Immature natural killer cell (primary cell): ENCODE measurements at regions not wholly inside any gene's neighbourhood (a gene's known extent, or its start where the extent isn't known, plus 50 kb on each side); places are given as distances from the start of the nearest gene placed in this dataset.

Source experiments
- DNase-seq, 3 donors: peaks; one replicate each; pipeline ENCODE4 v3.0.0; 2022; ENCODE audit warnings: mixed read lengths in 1 of 3
- H3K27ac Mint-ChIP-seq, 6 donors: one replicate each; pipeline ENCODE4 v1.8.0; 2020; ENCODE audit warnings: mixed read lengths in 6 of 6, mild to moderate bottlenecking in 5 of 6, inconsistent platforms in 4 of 6, moderate library complexity in 3 of 6
- H3K27me3 Mint-ChIP-seq, 3 donors: one replicate each; pipeline ENCODE4 v1.8.0; 2020 to 2021; ENCODE audit warnings: low read depth in 3 of 3, mild to moderate bottlenecking in 3 of 3, mixed read lengths in 3 of 3, moderate library complexity in 3 of 3, inconsistent platforms in 1 of 3
- H3K36me3 Mint-ChIP-seq, 3 donors: one replicate each; pipeline ENCODE4 v1.8.0; 2020; ENCODE audit warnings: mixed read lengths in 3 of 3, inconsistent platforms in 2 of 3, mild to moderate bottlenecking in 2 of 3
- H3K4me1 Mint-ChIP-seq, 2 donors: one replicate each; pipeline ENCODE4 v1.8.0; 2020; ENCODE audit warnings: inconsistent platforms in 2 of 2, mild to moderate bottlenecking in 2 of 2, mixed read lengths in 2 of 2, moderate library complexity in 1 of 2
- H3K4me3 Mint-ChIP-seq, 5 donors: one replicate each; pipeline ENCODE4 v1.8.0; 2020; ENCODE audit warnings: mild to moderate bottlenecking in 5 of 5, mixed read lengths in 5 of 5, inconsistent platforms in 3 of 5, moderate library complexity in 3 of 5
- H3K9me3 Mint-ChIP-seq, 6 donors: one replicate each; pipeline ENCODE4 v1.8.0; 2020; ENCODE audit warnings: mild to moderate bottlenecking in 6 of 6, mixed read lengths in 6 of 6, inconsistent platforms in 4 of 6, moderate library complexity in 3 of 6

DNA sequence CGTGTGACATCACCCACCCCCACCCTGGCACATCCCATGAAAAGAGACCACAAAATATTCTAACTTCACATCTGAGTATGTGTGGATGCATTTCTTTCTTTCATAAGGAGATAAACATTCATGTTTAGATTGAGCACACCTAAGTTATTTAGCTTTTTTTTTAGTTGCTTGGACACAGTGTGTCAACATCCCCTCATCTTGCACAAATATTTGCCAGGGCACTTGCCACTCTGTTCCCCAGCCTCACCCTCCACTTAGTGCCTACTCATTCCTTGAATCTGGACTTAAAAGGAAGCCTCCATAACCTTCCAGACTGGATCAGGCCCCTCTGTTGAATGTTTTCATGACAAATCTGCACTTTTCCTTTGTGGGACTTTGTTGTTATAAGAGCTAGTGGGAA is 338.9 kb upstream of the IGFBP3 start:
- no peak overlapping the region for H3K27ac Mint-ChIP-seq
- DNase-seq, result no peak
- H3K9me3 Mint-ChIP-seq, result peaks cover 9 to 46% (median 25%) of the 10 kb centered on the region in 6 donors
- peaks cover 0 to 6% (median 1%) of the 10 kb centered on the region in 3 donors for H3K27me3 Mint-ChIP-seq
- no peak overlapping the region for H3K4me3 Mint-ChIP-seq
- H3K36me3 Mint-ChIP-seq, result no peaks in the 10 kb centered on the region
- H3K4me1 Mint-ChIP-seq, result no peaks in the 10 kb centered on the region

DNA sequence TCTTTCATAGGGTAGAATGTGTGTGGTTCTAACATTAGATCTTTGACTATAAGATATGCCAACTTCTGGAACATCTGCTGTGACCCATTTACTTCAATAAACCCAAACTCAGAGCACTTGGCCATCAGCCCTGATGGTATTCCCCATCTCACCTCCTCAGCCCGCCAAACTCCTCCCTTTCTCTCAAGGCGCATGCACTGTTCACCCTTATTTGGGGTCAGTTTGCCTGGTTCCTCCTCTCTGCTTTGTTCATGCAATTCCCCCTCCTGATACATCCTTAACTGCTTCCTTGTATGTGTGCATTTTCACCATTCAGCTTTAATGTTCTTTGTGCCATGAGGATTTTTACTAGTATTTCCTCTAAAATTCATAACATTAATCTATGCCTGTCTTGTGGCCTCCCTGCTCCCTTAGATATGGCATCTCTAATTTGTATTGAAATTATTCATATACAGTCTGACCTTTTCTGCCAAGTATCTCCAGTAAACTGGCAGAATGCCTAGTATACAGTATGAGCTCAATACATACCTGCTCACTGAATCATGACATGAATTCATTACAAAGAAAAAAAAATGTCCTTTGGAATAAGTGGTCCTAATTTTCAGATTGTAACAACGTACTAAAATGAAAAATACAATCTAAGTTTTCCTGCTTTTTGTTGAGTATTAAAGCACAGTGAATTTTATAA is 336.8 kb upstream of the IGFBP3 start:
- H3K4me3 Mint-ChIP-seq, result no peak overlapping the region
- no peak overlapping the region for H3K27ac Mint-ChIP-seq
- peaks cover 9 to 37% (median 25%) of the 10 kb centered on the region in 6 donors for H3K9me3 Mint-ChIP-seq
- no peaks in the 10 kb centered on the region for H3K4me1 Mint-ChIP-seq
- no peaks in the 10 kb centered on the region for H3K36me3 Mint-ChIP-seq
- H3K27me3 Mint-ChIP-seq, result peaks cover 0 to 6% (median 1%) of the 10 kb centered on the region in 3 donors
- DNase-seq, result no peak

GRCh38 chr7:46256870-46257661 is 336.0 kb upstream of the IGFBP3 start:
- Mint-ChIP-seq H3K9me3 (peaks cover 8 to 30% (median 23%) of the 10 kb centered on the region in 6 donors), H3K36me3 (no peaks in the 10 kb centered on the region), H3K4me3 (no peak overlapping the region), H3K4me1 (no peaks in the 10 kb centered on the region), H3K27ac (no peak overlapping the region), H3K27me3 (peaks cover 0 to 6% (median 1%) of the 10 kb centered on the region in 3 donors)
- no peak for DNase-seq

DNA sequence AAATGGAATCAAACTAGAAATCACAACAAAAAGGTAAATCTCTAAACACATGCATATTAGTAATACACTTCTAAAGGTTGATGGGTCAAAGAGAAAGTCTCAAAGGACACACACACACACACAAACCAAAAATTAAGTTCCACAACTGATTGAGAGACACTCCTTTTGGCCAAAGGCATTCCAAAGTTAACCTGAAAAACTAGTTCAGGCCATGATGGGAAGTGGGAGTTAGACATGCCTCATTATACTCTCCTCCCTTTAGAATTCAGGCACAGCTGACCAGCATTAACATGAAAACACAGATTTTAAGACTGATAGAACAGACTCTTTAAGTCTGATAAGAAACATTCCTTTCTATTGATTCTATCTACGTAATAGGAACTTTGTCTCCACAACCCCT is 332.4 kb upstream of the IGFBP3 start:
- Mint-ChIP-seq H3K4me1 (no peaks in the 10 kb centered on the region), H3K27ac (no peak overlapping the region), H3K36me3 (no peaks in the 10 kb centered on the region), H3K4me3 (no peak overlapping the region), H3K9me3 (peaks cover 0 to 11% (median 4%) of the 10 kb centered on the region in 6 donors), H3K27me3 (peaks cover 0 to 1% (median 0%) of the 10 kb centered on the region in 3 donors)
- no peak for DNase-seq

GRCh38 chr7:46247664-46248063 is 326.6 kb upstream of the IGFBP3 start:
- DNase-seq, result no peak
- Mint-ChIP-seq H3K36me3 (no peaks in the 10 kb centered on the region), H3K27me3 (peaks cover 0 to 3% (median 3%) of the 10 kb centered on the region in 3 donors), H3K9me3 (peaks cover 0 to 18% (median 3%) of the 10 kb centered on the region in 6 donors), H3K4me1 (no peaks in the 10 kb centered on the region), H3K27ac (no peak overlapping the region), H3K4me3 (no peak overlapping the region)

- peaks cover 3% of the 10 kb centered on the region in 3 donors for H3K27me3 Mint-ChIP-seq
Observed at GRCh38 chr7:46245586-46246111, 324.6 kb upstream of the IGFBP3 start.

GRCh38 chr7:46244757-46245156 is 323.7 kb upstream of the IGFBP3 start:
- no peak overlapping the region for H3K4me3 Mint-ChIP-seq
- H3K9me3 Mint-ChIP-seq, result peaks cover 0 to 16% (median 1%) of the 10 kb centered on the region in 6 donors
- H3K27ac Mint-ChIP-seq, result no peak overlapping the region
- DNase-seq, result no peak
- H3K36me3 Mint-ChIP-seq, result no peaks in the 10 kb centered on the region
- peaks cover 3% of the 10 kb centered on the region in 3 donors for H3K27me3 Mint-ChIP-seq
- H3K4me1 Mint-ChIP-seq, result no peaks in the 10 kb centered on the region

More at GRCh38 chr7:46245586-46246111, 324.6 kb upstream of the IGFBP3 start:
- DNase-seq, result no peak
- Mint-ChIP-seq H3K4me1 (no peaks in the 10 kb centered on the region), H3K4me3 (no peak overlapping the region), H3K9me3 (peaks cover 0 to 16% (median 1%) of the 10 kb centered on the region in 6 donors), H3K36me3 (no peaks in the 10 kb centered on the region), H3K27ac (no peak overlapping the region)

- Mint-ChIP-seq H3K9me3 (peaks cover 0 to 10% (median 1%) of the 10 kb centered on the region in 6 donors), H3K36me3 (no peaks in the 10 kb centered on the region), H3K4me1 (no peaks in the 10 kb centered on the region), H3K27me3 (peaks cover 2 to 3% (median 3%) of the 10 kb centered on the region in 3 donors), H3K4me3 (no peak overlapping the region), H3K27ac (no peak overlapping the region)
- DNase-seq, result no peak
Observed at GRCh38 chr7:46243406-46243805, 322.3 kb upstream of the IGFBP3 start.

- H3K4me3 Mint-ChIP-seq, result no peak overlapping the region
- peaks cover 0 to 10% (median under 1%) of the 10 kb centered on the region in 6 donors for H3K9me3 Mint-ChIP-seq
- H3K27me3 Mint-ChIP-seq, result peaks cover 2 to 3% (median 3%) of the 10 kb centered on the region in 3 donors
- no peak for DNase-seq
- H3K4me1 Mint-ChIP-seq, result no peaks in the 10 kb centered on the region
- no peaks in the 10 kb centered on the region for H3K36me3 Mint-ChIP-seq
- H3K27ac Mint-ChIP-seq, result no peak overlapping the region
Observed at GRCh38 chr7:46239846-46240245, 318.8 kb upstream of the IGFBP3 start.

GRCh38 chr7:46237466-46237865 is 316.4 kb upstream of the IGFBP3 start:
- H3K9me3 Mint-ChIP-seq, result peaks cover 0 to 2% (median 0%) of the 10 kb centered on the region in 6 donors

GRCh38 chr7:46233585-46234329 is 312.7 kb upstream of the IGFBP3 start:
- Mint-ChIP-seq H3K36me3 (no peaks in the 10 kb centered on the region), H3K4me3 (no peak overlapping the region), H3K4me1 (no peaks in the 10 kb centered on the region), H3K27me3 (peaks cover 0 to 6% (median 1%) of the 10 kb centered on the region in 3 donors), H3K9me3 (peaks cover 0 to 8% (median 2%) of the 10 kb centered on the region in 6 donors), H3K27ac (no peak overlapping the region)
- DNase-seq, result no peak

More at GRCh38 chr7:46237466-46237865, 316.4 kb upstream of the IGFBP3 start:
- Mint-ChIP-seq H3K4me3 (no peak overlapping the region), H3K36me3 (no peaks in the 10 kb centered on the region), H3K27ac (no peak overlapping the region), H3K4me1 (no peaks in the 10 kb centered on the region), H3K27me3 (peaks cover 0 to 2% (median 1%) of the 10 kb centered on the region in 3 donors)
- DNase-seq, result no peak

DNA sequence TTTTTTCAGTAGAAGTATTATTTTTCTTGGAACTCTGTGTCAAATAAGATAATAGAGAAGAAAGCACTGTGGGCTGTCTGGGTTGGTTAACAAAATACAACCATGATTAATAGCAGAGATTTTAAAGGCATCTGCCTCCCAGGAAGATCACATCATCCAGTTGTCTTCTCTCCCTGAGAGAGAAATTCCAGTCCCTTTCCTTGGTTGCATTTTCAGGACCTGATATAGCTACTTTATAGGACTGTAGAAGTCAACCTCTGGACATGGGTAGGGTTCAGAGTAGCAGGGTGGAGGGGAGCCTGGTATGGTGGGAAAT is 309.9 kb upstream of the IGFBP3 start:
- no peak for DNase-seq
- Mint-ChIP-seq H3K36me3 (no peaks in the 10 kb centered on the region), H3K4me1 (no peaks in the 10 kb centered on the region), H3K4me3 (no peak overlapping the region), H3K9me3 (peaks cover 0 to 8% (median 2%) of the 10 kb centered on the region in 6 donors), H3K27me3 (peaks cover 0 to 6% (median 1%) of the 10 kb centered on the region in 3 donors), H3K27ac (no peak overlapping the region)

DNA sequence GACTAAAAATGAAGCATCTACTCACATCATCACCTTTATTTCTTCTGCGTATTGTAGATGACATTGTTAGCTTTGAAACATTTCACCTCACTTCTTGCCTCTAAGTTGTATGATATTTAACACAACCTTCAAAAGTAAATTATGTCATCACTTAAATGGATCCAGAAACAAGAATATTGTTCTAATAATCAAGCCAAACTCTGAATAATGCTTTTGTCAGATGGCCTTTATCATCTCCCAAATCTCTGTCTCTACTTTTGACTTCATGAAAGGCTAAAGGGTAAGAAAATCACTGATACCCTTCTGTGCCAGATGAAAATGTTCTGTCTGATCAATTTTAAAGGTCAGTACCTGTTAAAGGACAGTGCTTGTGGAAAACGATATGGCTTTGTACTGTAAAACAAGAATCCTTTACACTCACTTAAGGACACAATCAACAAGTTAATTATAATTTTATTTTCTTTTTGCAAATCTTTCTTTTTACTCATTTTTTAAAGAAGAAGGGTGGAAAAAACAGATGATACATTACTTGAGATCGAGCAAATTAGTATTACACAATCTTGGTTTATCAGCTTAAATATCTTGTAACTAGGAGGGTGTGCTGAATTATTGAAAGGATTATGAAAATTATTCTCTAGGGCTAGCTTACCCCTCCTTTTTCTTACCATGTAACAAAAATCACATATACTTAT is 309.4 kb upstream of the IGFBP3 start:
- no peak for DNase-seq
- H3K36me3 Mint-ChIP-seq, result no peaks in the 10 kb centered on the region
- H3K9me3 Mint-ChIP-seq, result peaks cover 0 to 8% (median 2%) of the 10 kb centered on the region in 6 donors
- H3K4me1 Mint-ChIP-seq, result no peaks in the 10 kb centered on the region
- peaks cover 0 to 4% (median 1%) of the 10 kb centered on the region in 3 donors for H3K27me3 Mint-ChIP-seq
- H3K4me3 Mint-ChIP-seq, result no peak overlapping the region
- no peak overlapping the region for H3K27ac Mint-ChIP-seq
